Gastrocnemius medialis (tissue), 4 donors: ENCODE measurements at regions not wholly inside any gene's neighbourhood (a gene's known extent, or its start where the extent isn't known, plus 50 kb on each side); places are given as distances from the start of the nearest gene placed in this dataset.

ENCODE experiments used
- CTCF ChIP-seq, 5 experiments: fragments of 450-650 bp in 3 of 5; fragments of 200-600 bp in 2 of 5; sonication (generic) in 2 of 5; IDR thresholded peaks in 4 of 5; conservative IDR thresholded peaks in 1 of 5; 1 replicate in 4 of 5; 2 replicates in 1 of 5; pipeline ENCODE4 v1.5.1; 2016 to 2019; ENCODE audit warnings: antibody characterized with exemption in 5 of 5, mild to moderate bottlenecking in 3 of 5, moderate library complexity in 3 of 5
- POLR2A ChIP-seq, 2 donors: fragments of 450-650 bp; IDR thresholded peaks; one replicate each; pipeline ENCODE4 v1.6.1; 2017; ENCODE audit warnings: antibody characterized with exemption in 2 of 2, mild to moderate bottlenecking in 2 of 2, moderate library complexity in 2 of 2

- TF ChIP-seq POLR2A (IDR thresholded peaks at IDR 0.05) (no peak), CTCF (IDR thresholded peaks at IDR 0.05 in 4 of 5, conservative IDR thresholded peaks at IDR 0.05 in 1 of 5) (no peak)
These were observed 276.0 kb downstream of the ENC1 start for GRCh38 chr5:74364507-74364906.
